ENCODE measurements at regions not wholly inside any gene's neighbourhood (a gene's known extent, or its start where the extent isn't known, plus 50 kb on each side); places are given as distances from the start of the nearest gene placed in this dataset.

GRCh38 chr3:118740722-118741290 is 293.8 kb downstream of the IGSF11 start:
- TF ChIP-seq ELF4 (IDR thresholded peaks at IDR 0.05) (no peak), SP1 (IDR thresholded peaks at IDR 0.05) (no peak), SUZ12 (IDR thresholded peaks at IDR 0.05) (no peak), FOXM1 (IDR thresholded peaks at IDR 0.05; ENCODE audit: borderline replicate concordance) (no peak), TARDBP (IDR thresholded peaks at IDR 0.05) (no peak), ZNF384 (IDR thresholded peaks at IDR 0.05) (no peak), ARNT (IDR thresholded peaks at IDR 0.05) (no peak), CTBP1 (IDR thresholded peaks at IDR 0.05; ENCODE audit: borderline replicate concordance) (no peak), BHLHE40 (IDR thresholded peaks at IDR 0.05; ENCODE audit: borderline replicate concordance) (no peak), FOXK2 (IDR thresholded peaks at IDR 0.05) (no peak), L3MBTL2 (conservative IDR thresholded peaks at IDR 0.05) (no peak)
- TF ChIP-seq, protein P1, sequence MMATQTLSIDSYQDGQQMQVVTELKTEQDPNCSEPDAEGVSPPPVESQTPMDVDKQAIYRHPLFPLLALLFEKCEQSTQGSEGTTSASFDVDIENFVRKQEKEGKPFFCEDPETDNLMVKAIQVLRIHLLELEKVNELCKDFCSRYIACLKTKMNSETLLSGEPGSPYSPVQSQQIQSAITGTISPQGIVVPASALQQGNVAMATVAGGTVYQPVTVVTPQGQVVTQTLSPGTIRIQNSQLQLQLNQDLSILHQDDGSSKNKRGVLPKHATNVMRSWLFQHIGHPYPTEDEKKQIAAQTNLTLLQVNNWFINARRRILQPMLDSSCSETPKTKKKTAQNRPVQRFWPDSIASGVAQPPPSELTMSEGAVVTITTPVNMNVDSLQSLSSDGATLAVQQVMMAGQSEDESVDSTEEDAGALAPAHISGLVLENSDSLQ (IDR thresholded peaks at IDR 0.05) = no peak
